Suprapubic skin (tissue), 4 donors: ENCODE measurements at regions not wholly inside any gene's neighbourhood (a gene's known extent, or its start where the extent isn't known, plus 50 kb on each side); places are given as distances from the start of the nearest gene placed in this dataset.

Experiments used
- DNase-seq, 2 donors: peaks; one replicate each; pipeline ENCODE4 v3.0.0-alpha.2; 2019; ENCODE audit warnings: low spot score in 2 of 2
- H3K27ac ChIP-seq: fragments of 200-600 bp; sonication (generic); one replicate; pipeline ENCODE4 v1.5.1; 2019
- H3K27me3 ChIP-seq: fragments of 200-600 bp; sonication (generic); one replicate; pipeline ENCODE4 v1.5.1; 2019
- H3K36me3 ChIP-seq: fragments of 200-600 bp; sonication (generic); one replicate; pipeline ENCODE4 v1.5.1; 2019
- H3K4me1 ChIP-seq: fragments of 200-600 bp; sonication (generic); one replicate; pipeline ENCODE4 v1.5.1; 2019
- H3K4me3 ChIP-seq: fragments of 200-600 bp; sonication (generic); one replicate; pipeline ENCODE4 v1.5.1; 2019; ENCODE audit warnings: mild to moderate bottlenecking
- H3K9me3 ChIP-seq: fragments of 200-600 bp; sonication (generic); one replicate; pipeline ENCODE4 v1.5.1; 2019
- EP300 ChIP-seq: sonication (generic); formaldehyde crosslinking; IDR thresholded peaks from one replicate; pipeline ENCODE4 v1.6.1; 2017; ENCODE audit warnings: antibody characterized with exemption
- POLR2A ChIP-seq, 2 donors: fragments of 450-650 bp; IDR thresholded peaks; one replicate each; pipeline ENCODE4 v1.6.1; 2017; ENCODE audit warnings: antibody characterized with exemption in 2 of 2, mild to moderate bottlenecking in 2 of 2, moderate library complexity in 2 of 2
- POLR2AphosphoS5 ChIP-seq, 3 donors: sonication (generic); formaldehyde crosslinking; IDR thresholded peaks; one replicate each; pipeline ENCODE4 v1.6.1; 2017; ENCODE audit warnings: antibody characterized with exemption in 3 of 3
- WGBS: methylation state at CpG from one replicate; pipeline ENCODE4 v1.1.5; 2018; 5-methylcytosine and 5-hydroxymethylcytosine counted together
- TF ChIP-seq, protein P1 (sequence below), 2 donors: fragments of 200-600 bp in 1 of 2; fragments of 450-650 bp in 1 of 2; sonication (generic) in 1 of 2; IDR thresholded peaks; one replicate each; pipeline ENCODE4 v1.5.1; 2016 to 2019; ENCODE audit warnings: antibody characterized with exemption in 2 of 2, mild to moderate bottlenecking in 1 of 2, moderate library complexity in 1 of 2

GRCh38 chr11:96967616-96968015, 577.8 kb downstream of the JRKL start:
- DNase-seq: no peak
- 82% methylated on average over 1 of the region's 1 CpG for WGBS
- Histone ChIP-seq H3K4me3 (no peak overlapping the region), H3K27me3 (no peaks in the 10 kb centered on the region), H3K27ac (no peak overlapping the region), H3K36me3 (no peaks in the 10 kb centered on the region), H3K4me1 (no peaks in the 10 kb centered on the region), H3K9me3 (no peaks in the 10 kb centered on the region)
- TF ChIP-seq EP300 (no peak), POLR2A (IDR thresholded peaks at IDR 0.05) (no peak), POLR2AphosphoS5 (IDR thresholded peaks at IDR 0.05) (no peak)
- TF ChIP-seq, protein P1, sequence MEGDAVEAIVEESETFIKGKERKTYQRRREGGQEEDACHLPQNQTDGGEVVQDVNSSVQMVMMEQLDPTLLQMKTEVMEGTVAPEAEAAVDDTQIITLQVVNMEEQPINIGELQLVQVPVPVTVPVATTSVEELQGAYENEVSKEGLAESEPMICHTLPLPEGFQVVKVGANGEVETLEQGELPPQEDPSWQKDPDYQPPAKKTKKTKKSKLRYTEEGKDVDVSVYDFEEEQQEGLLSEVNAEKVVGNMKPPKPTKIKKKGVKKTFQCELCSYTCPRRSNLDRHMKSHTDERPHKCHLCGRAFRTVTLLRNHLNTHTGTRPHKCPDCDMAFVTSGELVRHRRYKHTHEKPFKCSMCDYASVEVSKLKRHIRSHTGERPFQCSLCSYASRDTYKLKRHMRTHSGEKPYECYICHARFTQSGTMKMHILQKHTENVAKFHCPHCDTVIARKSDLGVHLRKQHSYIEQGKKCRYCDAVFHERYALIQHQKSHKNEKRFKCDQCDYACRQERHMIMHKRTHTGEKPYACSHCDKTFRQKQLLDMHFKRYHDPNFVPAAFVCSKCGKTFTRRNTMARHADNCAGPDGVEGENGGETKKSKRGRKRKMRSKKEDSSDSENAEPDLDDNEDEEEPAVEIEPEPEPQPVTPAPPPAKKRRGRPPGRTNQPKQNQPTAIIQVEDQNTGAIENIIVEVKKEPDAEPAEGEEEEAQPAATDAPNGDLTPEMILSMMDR (IDR thresholded peaks at IDR 0.05): no peak

- H3K9me3 ChIP-seq: no peaks in the 10 kb centered on the region
- DNase-seq: no peak
- H3K27me3 ChIP-seq: no peaks in the 10 kb centered on the region
- H3K4me1 ChIP-seq: no peaks in the 10 kb centered on the region
- H3K36me3 ChIP-seq: no peaks in the 10 kb centered on the region
- TF ChIP-seq, protein P1 (IDR thresholded peaks at IDR 0.05): no peak
- no peak overlapping the region for H3K27ac ChIP-seq
- 63% methylated on average over 2 of the region's 2 CpGs for WGBS
- no peak overlapping the region for H3K4me3 ChIP-seq
Measured at GRCh38 chr11:96969251-96969650, 579.4 kb downstream of the JRKL start.

DNA sequence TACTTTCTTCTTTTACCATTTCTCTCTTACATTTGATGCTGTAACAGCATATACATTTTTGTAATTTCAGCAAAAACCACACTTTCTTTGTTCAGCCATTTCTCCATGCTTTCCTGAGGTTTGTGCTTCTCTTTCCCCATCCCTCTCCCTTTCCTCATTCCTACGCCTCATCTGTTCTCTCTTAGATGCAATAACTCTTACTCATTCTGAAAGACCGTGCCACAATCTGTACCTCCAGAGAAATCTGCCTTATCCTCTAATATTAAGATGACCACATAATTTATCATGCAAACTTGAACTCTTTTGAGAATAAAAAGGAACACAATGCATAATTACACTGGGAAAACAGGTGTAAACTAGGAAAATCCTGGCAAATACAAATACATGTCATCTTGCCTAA, 588.9 kb downstream of the JRKL start:
- TF ChIP-seq, protein P1 (IDR thresholded peaks at IDR 0.05): no peak
- no peak for TF ChIP-seq POLR2AphosphoS5 (IDR thresholded peaks at IDR 0.05)
- H3K9me3 ChIP-seq: no peaks in the 10 kb centered on the region
- no peak overlapping the region for H3K27ac ChIP-seq
- no peaks in the 10 kb centered on the region for H3K27me3 ChIP-seq
- no peaks in the 10 kb centered on the region for H3K4me1 ChIP-seq
- no peaks in the 10 kb centered on the region for H3K36me3 ChIP-seq
- H3K4me3 ChIP-seq: no peak overlapping the region
- WGBS: 35% methylated on average over 2 of the region's 2 CpGs
- DNase-seq: no peak

DNA sequence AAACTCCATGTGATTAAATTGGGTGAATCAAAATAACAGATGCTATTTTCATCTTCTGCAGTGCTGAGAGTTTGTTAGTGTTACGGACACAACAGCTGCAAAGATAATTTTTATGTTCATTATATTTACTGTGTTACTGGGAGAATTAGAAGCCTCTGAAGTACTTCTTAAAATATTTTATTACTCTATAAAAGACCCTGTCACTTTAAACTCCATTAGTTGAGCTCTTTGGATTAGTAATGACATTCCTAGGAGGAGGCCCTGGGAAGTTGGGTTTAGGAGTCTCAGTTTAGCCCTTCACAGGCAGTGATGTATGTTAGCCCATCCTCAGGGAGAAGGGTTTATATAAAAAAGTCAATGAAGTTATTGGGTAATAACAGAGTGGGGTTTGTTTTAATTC, 596.7 kb downstream of the JRKL start:
- TF ChIP-seq, protein P1 (IDR thresholded peaks at IDR 0.05): no peak
- TF ChIP-seq POLR2AphosphoS5 (IDR thresholded peaks at IDR 0.05): no peak
- no peak for TF ChIP-seq POLR2A (IDR thresholded peaks at IDR 0.05)
- no peak for TF ChIP-seq EP300
- no peak overlapping the region for H3K4me3 ChIP-seq
- H3K27ac ChIP-seq: no peak overlapping the region
- no peaks in the 10 kb centered on the region for H3K27me3 ChIP-seq
- 90% methylated on average over 1 of the region's 1 CpG for WGBS
- H3K4me1 ChIP-seq: no peaks in the 10 kb centered on the region
- H3K36me3 ChIP-seq: no peaks in the 10 kb centered on the region
- no peaks in the 10 kb centered on the region for H3K9me3 ChIP-seq
- no peak for DNase-seq

DNA sequence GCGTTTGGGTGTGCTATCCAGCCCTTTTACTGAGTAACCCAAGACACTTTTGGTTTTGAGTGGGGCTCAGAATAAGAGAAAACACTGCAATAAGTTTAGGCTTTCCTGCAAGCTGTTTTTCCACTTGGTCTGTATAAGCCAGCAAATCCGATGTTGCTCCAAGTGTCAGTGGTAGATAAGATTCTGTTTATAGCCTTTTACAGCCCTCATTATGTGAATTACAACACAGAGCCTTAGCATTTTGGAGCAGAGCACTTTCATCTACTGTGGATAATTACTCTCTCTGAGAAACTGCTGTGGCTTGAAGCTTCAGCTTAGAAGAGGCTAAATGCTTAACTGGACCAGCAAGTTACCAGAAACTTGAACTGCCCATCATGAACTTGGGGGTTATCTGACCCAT, 601.1 kb downstream of the JRKL start:
- Histone ChIP-seq H3K9me3 (no peaks in the 10 kb centered on the region), H3K27ac (no peak overlapping the region), H3K27me3 (no peaks in the 10 kb centered on the region), H3K36me3 (no peaks in the 10 kb centered on the region), H3K4me3 (no peak overlapping the region), H3K4me1 (no peaks in the 10 kb centered on the region)
- 46% methylated on average over 2 of the region's 2 CpGs for WGBS
- TF ChIP-seq, protein P1 (IDR thresholded peaks at IDR 0.05): no peak
- TF ChIP-seq POLR2A (IDR thresholded peaks at IDR 0.05) (no peak), EP300 (no peak), POLR2AphosphoS5 (IDR thresholded peaks at IDR 0.05) (no peak)
- DNase-seq: no peak
